Sigmoid colon (tissue), 6 donors: ENCODE measurements at regions not wholly inside any gene's neighbourhood (a gene's known extent, or its start where the extent isn't known, plus 50 kb on each side); places are given as distances from the start of the nearest gene placed in this dataset.
A peak's percentile ranks its signal among the peaks of the same experiment; 100 is the strongest.

Experiments
- DNase-seq: peaks from one replicate; pipeline ENCODE4 v3.0.0-alpha.2; 2019
- H3K27ac ChIP-seq, 4 donors: fragments of 200-600 bp; sonication (generic); one replicate each; pipeline ENCODE4 v1.5.1; 2016 to 2019; ENCODE audit warnings: mild to moderate bottlenecking in 1 of 4
- H3K27me3 ChIP-seq, 3 donors: fragments of 200-600 bp; sonication (generic); one replicate each; pipeline ENCODE4 v1.5.1; 2019; ENCODE audit warnings: mild to moderate bottlenecking in 1 of 3
- H3K36me3 ChIP-seq, 4 donors: fragments of 200-600 bp; sonication (generic); one replicate each; pipeline ENCODE4 v1.5.1; 2016 to 2019
- H3K4me1 ChIP-seq, 4 donors: fragments of 200-600 bp; sonication (generic); one replicate each; pipeline ENCODE4 v1.5.1; 2017 to 2019
- H3K4me3 ChIP-seq, 4 donors: fragments of 200-600 bp; sonication (generic); one replicate each; pipeline ENCODE4 v1.5.1; 2017 to 2019; ENCODE audit warnings: mild to moderate bottlenecking in 2 of 4, moderate library complexity in 1 of 4
- H3K9me3 ChIP-seq, 4 donors: fragments of 200-600 bp in 3 of 4; sonication (generic) in 3 of 4; one replicate each; pipeline versions ENCODE4 v1.5.1 to v1.6.1; 2013 to 2019
- CTCF ChIP-seq, 4 experiments: fragments of 450-650 bp in 3 of 4; fragments of 200-600 bp in 1 of 4; IDR thresholded peaks; one replicate each; pipeline ENCODE4 v1.5.1; 2016 to 2019; ENCODE audit warnings: antibody characterized with exemption in 4 of 4, mild to moderate bottlenecking in 3 of 4, moderate library complexity in 2 of 4
- EP300 ChIP-seq, 4 donors: sonication (generic); formaldehyde crosslinking; IDR thresholded peaks; one replicate each; pipeline ENCODE4 v1.6.1; 2017; ENCODE audit warnings: antibody characterized with exemption in 4 of 4
- POLR2A ChIP-seq, 2 donors: fragments of 450-650 bp; IDR thresholded peaks; one replicate each; pipeline ENCODE4 v1.6.1; 2016; ENCODE audit warnings: antibody characterized with exemption in 2 of 2, mild to moderate bottlenecking in 2 of 2, moderate library complexity in 2 of 2
- POLR2AphosphoS5 ChIP-seq, 4 donors: sonication (generic); formaldehyde crosslinking; IDR thresholded peaks; one replicate each; pipeline ENCODE4 v1.6.1; 2017; ENCODE audit warnings: antibody characterized with exemption in 4 of 4
- WGBS, 2 donors: extraction: QIAGEN DNeasy Blood & Tissue Kit; methylation state at CpG; one replicate each; pipeline ENCODE4 v1.1.7; 2013; 5-methylcytosine and 5-hydroxymethylcytosine counted together
- intact Hi-C: fragments of 100-400 bp; cut with DNase I; formaldehyde crosslinking; loops from one replicate; pipeline ENCODE4 v1.15.1; 2023
- donor health status: healthy with polysubstance abuse.
- donor health status: healthy.

DNA sequence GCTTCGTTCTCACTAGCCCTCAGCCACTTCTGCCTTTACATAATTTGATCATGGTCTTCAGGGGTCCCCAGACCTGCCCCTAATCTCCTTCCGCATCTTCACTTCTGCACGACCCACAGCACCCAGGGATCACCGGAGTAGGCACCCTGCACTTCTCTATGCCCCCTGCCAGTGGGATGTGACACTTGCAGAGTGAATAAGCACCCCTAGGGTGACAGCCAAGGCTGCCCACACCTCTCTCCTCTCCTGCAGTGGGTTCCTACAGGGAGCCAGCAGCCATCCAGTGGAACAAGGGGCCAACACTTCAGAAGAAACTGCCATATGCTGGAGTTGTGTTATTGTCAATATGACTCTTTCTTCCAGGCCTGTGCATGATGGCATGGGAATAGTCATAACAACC lies 58.0 kb upstream of the CTPS1 start:
- H3K9me3 ChIP-seq = no peaks in the 10 kb centered on the region
- H3K27ac ChIP-seq = no peak overlapping the region
- intact Hi-C loops = no loop called here
- H3K27me3 ChIP-seq = no peaks in the 10 kb centered on the region
- H3K4me1 ChIP-seq = no peaks in the 10 kb centered on the region
- TF ChIP-seq CTCF (IDR thresholded peaks at IDR 0.05) = no peak
- TF ChIP-seq EP300 (IDR thresholded peaks at IDR 0.05) = no peak
- no peak for TF ChIP-seq POLR2AphosphoS5 (IDR thresholded peaks at IDR 0.05)
- TF ChIP-seq POLR2A (IDR thresholded peaks at IDR 0.05) = no peak
- H3K4me3 ChIP-seq = no peak overlapping the region
- DNase-seq = no peak
- WGBS, 2 donors = 92% methylated on average over 4 of the region's 4 CpGs
- no peaks in the 10 kb centered on the region for H3K36me3 ChIP-seq

- intact Hi-C loops = no loop called here
- H3K27ac ChIP-seq = no peak overlapping the region
- H3K9me3 ChIP-seq = no peaks in the 10 kb centered on the region
- H3K36me3 ChIP-seq = no peaks in the 10 kb centered on the region
- WGBS, 2 donors = 94 to 97% methylated on average over 3 of the region's 3 CpGs
- H3K4me1 ChIP-seq = no peaks in the 10 kb centered on the region
- H3K4me3 ChIP-seq = no peak overlapping the region
- no peak for TF ChIP-seq CTCF (IDR thresholded peaks at IDR 0.05)
- no peak for TF ChIP-seq EP300 (IDR thresholded peaks at IDR 0.05)
- no peak for TF ChIP-seq POLR2A (IDR thresholded peaks at IDR 0.05)
- TF ChIP-seq POLR2AphosphoS5 (IDR thresholded peaks at IDR 0.05) = no peak
- no peak for DNase-seq
- no peaks in the 10 kb centered on the region for H3K27me3 ChIP-seq
Observed at GRCh38 chr1:40921981-40922677, 57.4 kb upstream of the CTPS1 start.

GRCh38 chr1:40922969-40923368 lies 56.5 kb upstream of the CTPS1 start:
- Histone ChIP-seq H3K36me3 (no peaks in the 10 kb centered on the region), H3K9me3 (no peaks in the 10 kb centered on the region), H3K27me3 (no peaks in the 10 kb centered on the region), H3K4me3 (no peak overlapping the region), H3K4me1 (no peaks in the 10 kb centered on the region), H3K27ac (no peak overlapping the region)
- intact Hi-C loops = no loop called here
- peak; percentile 43 for DNase-seq
- 87 to 89% methylated on average over 11 of the region's 11 CpGs for WGBS, 2 donors
- TF ChIP-seq POLR2A (IDR thresholded peaks at IDR 0.05) (no peak), POLR2AphosphoS5 (IDR thresholded peaks at IDR 0.05) (no peak), CTCF (IDR thresholded peaks at IDR 0.05) (no peak), EP300 (IDR thresholded peaks at IDR 0.05) (no peak)

DNA sequence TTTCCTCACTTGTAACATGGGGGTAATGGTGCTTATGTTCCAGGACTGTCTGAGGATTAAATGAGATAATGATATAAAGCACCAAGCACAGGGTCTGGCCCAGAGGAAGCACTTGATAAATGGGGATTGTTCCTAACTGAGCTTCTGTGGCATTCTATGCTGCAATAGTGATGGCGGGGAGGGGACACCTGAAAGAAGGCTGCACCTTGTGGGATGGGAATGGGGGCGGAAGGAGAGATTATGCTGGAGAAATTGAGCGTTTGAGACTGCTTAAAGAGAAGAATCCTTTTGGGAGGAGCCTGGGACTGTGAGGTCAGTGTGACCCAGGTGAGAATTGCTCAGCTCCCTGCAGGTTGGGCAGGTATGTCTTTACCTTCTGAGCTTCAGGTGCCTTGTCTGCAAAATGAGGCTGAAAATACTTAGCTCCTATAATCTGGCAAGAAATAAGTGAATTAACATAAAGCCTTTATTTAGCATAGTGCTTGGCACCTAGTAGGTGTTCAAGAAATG lies 55.9 kb upstream of the CTPS1 start:
- no peaks in the 10 kb centered on the region for H3K4me1 ChIP-seq
- intact Hi-C loops = no loop called here
- H3K4me3 ChIP-seq = no peak overlapping the region
- DNase-seq = no peak
- H3K9me3 ChIP-seq = no peaks in the 10 kb centered on the region
- no peaks in the 10 kb centered on the region for H3K27me3 ChIP-seq
- 89 to 92% methylated on average over 3 of the region's 3 CpGs for WGBS, 2 donors
- TF ChIP-seq POLR2AphosphoS5 (IDR thresholded peaks at IDR 0.05) (no peak), POLR2A (IDR thresholded peaks at IDR 0.05) (no peak), EP300 (IDR thresholded peaks at IDR 0.05) (no peak), CTCF (IDR thresholded peaks at IDR 0.05) (no peak)
- H3K36me3 ChIP-seq = no peaks in the 10 kb centered on the region
- no peak overlapping the region for H3K27ac ChIP-seq

DNA sequence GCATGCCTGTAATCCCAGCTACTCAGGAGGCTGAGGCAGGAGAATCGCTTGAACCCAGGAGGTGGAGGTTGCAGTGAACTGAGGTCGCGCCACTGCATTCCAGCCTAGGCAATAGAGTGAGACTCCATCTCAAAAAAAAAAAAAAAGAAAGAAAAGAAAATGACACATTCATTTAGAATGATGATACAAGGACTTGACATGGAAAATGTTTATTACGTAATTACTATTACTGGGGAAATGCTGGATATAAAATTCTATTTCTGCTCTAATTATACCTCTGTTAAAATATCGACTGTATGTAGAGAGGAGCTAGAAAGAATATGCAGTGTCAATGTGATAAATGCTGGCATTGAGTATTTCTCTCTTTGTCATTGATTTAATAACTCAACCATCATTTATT lies 54.7 kb upstream of the CTPS1 start:
- no peaks in the 10 kb centered on the region for H3K27me3 ChIP-seq
- no peaks in the 10 kb centered on the region for H3K4me1 ChIP-seq
- no peak for TF ChIP-seq CTCF (IDR thresholded peaks at IDR 0.05)
- no peak for TF ChIP-seq POLR2A (IDR thresholded peaks at IDR 0.05)
- no peak for TF ChIP-seq POLR2AphosphoS5 (IDR thresholded peaks at IDR 0.05)
- TF ChIP-seq EP300 (IDR thresholded peaks at IDR 0.05) = no peak
- H3K36me3 ChIP-seq = no peaks in the 10 kb centered on the region
- no peak for DNase-seq
- intact Hi-C loops = no loop called here
- no peak overlapping the region for H3K27ac ChIP-seq
- H3K9me3 ChIP-seq = no peaks in the 10 kb centered on the region
- no peak overlapping the region for H3K4me3 ChIP-seq
- WGBS, 2 donors = 96 to 98% methylated on average over 5 of the region's 5 CpGs
